ENCODE measurements at regions not wholly inside any gene's neighbourhood (a gene's known extent, or its start where the extent isn't known, plus 50 kb on each side); places are given as distances from the start of the nearest gene placed in this dataset.
"Not testable (repeated sequence)": the region's sequence is repeated elsewhere in the genome, so short reads cannot be mapped to it uniquely, and the experiment has no call there.

- no peak overlapping the region for H3K4me3 ChIP-seq (ENCODE audit: low read depth, low read length)
- no peak for TF ChIP-seq POLR2A (IDR thresholded peaks at IDR 0.05; ENCODE audit: extremely low read depth, insufficient read length)
- no peak for TF ChIP-seq MAX (IDR thresholded peaks at IDR 0.05; ENCODE audit: low read depth, low read length)
- TF ChIP-seq MYC (IDR thresholded peaks at IDR 0.05; ENCODE audit: low read depth, low read length), result no peak
- TF ChIP-seq CTCF (IDR thresholded peaks at IDR 0.05; ENCODE audit: low read depth, low read length), result no peak
- no peak for DNase-seq (ENCODE audit: low read depth)
Observed at GRCh38 chr9:108746001-108746400, 109.8 kb downstream of the ACTL7B start.

- TF ChIP-seq POLR2A (IDR thresholded peaks at IDR 0.05; ENCODE audit: extremely low read depth, insufficient read length) (no peak), MYC (IDR thresholded peaks at IDR 0.05; ENCODE audit: low read depth, low read length) (no peak), CTCF (IDR thresholded peaks at IDR 0.05; ENCODE audit: low read depth, low read length) (no peak), MAX (IDR thresholded peaks at IDR 0.05; ENCODE audit: low read depth, low read length) (no peak)
- DNase-seq (ENCODE audit: low read depth), result no peak
- H3K4me3 ChIP-seq (ENCODE audit: low read depth, low read length), result no peak overlapping the region
Observed at GRCh38 chr9:108744641-108745040, 111.1 kb downstream of the ACTL7B start.

- DNase-seq (ENCODE audit: low read depth), result no peak
- TF ChIP-seq MAX (IDR thresholded peaks at IDR 0.05; ENCODE audit: low read depth, low read length), result no peak
- TF ChIP-seq MYC (IDR thresholded peaks at IDR 0.05; ENCODE audit: low read depth, low read length), result no peak
- no peak for TF ChIP-seq CTCF (IDR thresholded peaks at IDR 0.05; ENCODE audit: low read depth, low read length)
- no peak for TF ChIP-seq POLR2A (IDR thresholded peaks at IDR 0.05; ENCODE audit: extremely low read depth, insufficient read length)
- no peak overlapping the region for H3K4me3 ChIP-seq (ENCODE audit: low read depth, low read length)
Observed at GRCh38 chr9:108743901-108744371, 111.8 kb downstream of the ACTL7B start.

GRCh38 chr9:108743416-108743815 lies 112.4 kb downstream of the ACTL7B start:
- no peak for TF ChIP-seq MAX (IDR thresholded peaks at IDR 0.05; ENCODE audit: low read depth, low read length)
- no peak for TF ChIP-seq POLR2A (IDR thresholded peaks at IDR 0.05; ENCODE audit: extremely low read depth, insufficient read length)
- TF ChIP-seq CTCF (IDR thresholded peaks at IDR 0.05; ENCODE audit: low read depth, low read length), result no peak
- TF ChIP-seq MYC (IDR thresholded peaks at IDR 0.05; ENCODE audit: low read depth, low read length), result no peak
- no peak overlapping the region for H3K4me3 ChIP-seq (ENCODE audit: low read depth, low read length)
- DNase-seq (ENCODE audit: low read depth), result no peak

- no peak for DNase-seq (ENCODE audit: low read depth)
- H3K4me3 ChIP-seq (ENCODE audit: low read depth, low read length), result no peak overlapping the region
- TF ChIP-seq MAX (IDR thresholded peaks at IDR 0.05; ENCODE audit: low read depth, low read length) (no peak), MYC (IDR thresholded peaks at IDR 0.05; ENCODE audit: low read depth, low read length) (no peak), CTCF (IDR thresholded peaks at IDR 0.05; ENCODE audit: low read depth, low read length) (no peak), POLR2A (IDR thresholded peaks at IDR 0.05; ENCODE audit: extremely low read depth, insufficient read length) (no peak)
Observed at GRCh38 chr9:108742191-108742590, 113.6 kb downstream of the ACTL7B start.

- DNase-seq (ENCODE audit: low read depth); H3K4me3 ChIP-seq (ENCODE audit: low read depth, low read length): not testable (repeated sequence)
Observed at GRCh38 chr9:108731292-108731691, 124.5 kb downstream of the ACTL7B start.
